ENCODE measurements at regions not wholly inside any gene's neighbourhood (a gene's known extent, or its start where the extent isn't known, plus 50 kb on each side); places are given as distances from the start of the nearest gene placed in this dataset.
"Not testable (repeated sequence)": the region's sequence is repeated elsewhere in the genome, so short reads cannot be mapped to it uniquely, and the experiment has no call there.

DNA sequence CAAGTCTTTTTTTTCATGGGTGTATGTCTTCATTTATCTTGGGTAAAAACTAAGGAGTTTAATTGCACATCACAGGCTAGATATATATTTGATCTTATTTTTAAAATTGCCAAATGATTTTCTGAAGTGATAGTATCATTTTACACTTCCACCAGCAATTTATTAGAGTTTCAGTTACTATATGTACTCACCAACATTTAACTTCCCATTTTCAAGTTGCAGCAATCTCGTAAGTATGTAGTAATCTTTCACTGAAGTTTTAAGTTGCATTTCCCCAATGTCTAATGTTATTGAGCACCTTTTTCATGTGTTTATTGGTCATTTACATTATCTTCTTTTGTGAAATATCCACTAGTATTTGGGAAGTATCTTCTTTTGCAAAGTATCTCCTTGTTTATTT is 277.4 kb upstream of the CNR1 start:
- H3K27me3 Mint-ChIP-seq (ENCODE audit: low read depth) = no peaks in the 10 kb centered on the region
- H3K4me3 Mint-ChIP-seq = no peak overlapping the region
- no peak overlapping the region for H3K27ac Mint-ChIP-seq
- peaks cover 9% of the 10 kb centered on the region for H3K4me1 Mint-ChIP-seq
- DNase-seq (ENCODE audit: low spot score in 2 of 2, unreplicated experiment in 2 of 2) = no peak
- H3K36me3 Mint-ChIP-seq = no peaks in the 10 kb centered on the region
- TF ChIP-seq, protein P1, sequence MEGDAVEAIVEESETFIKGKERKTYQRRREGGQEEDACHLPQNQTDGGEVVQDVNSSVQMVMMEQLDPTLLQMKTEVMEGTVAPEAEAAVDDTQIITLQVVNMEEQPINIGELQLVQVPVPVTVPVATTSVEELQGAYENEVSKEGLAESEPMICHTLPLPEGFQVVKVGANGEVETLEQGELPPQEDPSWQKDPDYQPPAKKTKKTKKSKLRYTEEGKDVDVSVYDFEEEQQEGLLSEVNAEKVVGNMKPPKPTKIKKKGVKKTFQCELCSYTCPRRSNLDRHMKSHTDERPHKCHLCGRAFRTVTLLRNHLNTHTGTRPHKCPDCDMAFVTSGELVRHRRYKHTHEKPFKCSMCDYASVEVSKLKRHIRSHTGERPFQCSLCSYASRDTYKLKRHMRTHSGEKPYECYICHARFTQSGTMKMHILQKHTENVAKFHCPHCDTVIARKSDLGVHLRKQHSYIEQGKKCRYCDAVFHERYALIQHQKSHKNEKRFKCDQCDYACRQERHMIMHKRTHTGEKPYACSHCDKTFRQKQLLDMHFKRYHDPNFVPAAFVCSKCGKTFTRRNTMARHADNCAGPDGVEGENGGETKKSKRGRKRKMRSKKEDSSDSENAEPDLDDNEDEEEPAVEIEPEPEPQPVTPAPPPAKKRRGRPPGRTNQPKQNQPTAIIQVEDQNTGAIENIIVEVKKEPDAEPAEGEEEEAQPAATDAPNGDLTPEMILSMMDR (IDR thresholded peaks at IDR 0.05; ENCODE audit: unreplicated experiment) = no peak
- H3K9me3 Mint-ChIP-seq = peaks cover 14% of the 10 kb centered on the region

DNA sequence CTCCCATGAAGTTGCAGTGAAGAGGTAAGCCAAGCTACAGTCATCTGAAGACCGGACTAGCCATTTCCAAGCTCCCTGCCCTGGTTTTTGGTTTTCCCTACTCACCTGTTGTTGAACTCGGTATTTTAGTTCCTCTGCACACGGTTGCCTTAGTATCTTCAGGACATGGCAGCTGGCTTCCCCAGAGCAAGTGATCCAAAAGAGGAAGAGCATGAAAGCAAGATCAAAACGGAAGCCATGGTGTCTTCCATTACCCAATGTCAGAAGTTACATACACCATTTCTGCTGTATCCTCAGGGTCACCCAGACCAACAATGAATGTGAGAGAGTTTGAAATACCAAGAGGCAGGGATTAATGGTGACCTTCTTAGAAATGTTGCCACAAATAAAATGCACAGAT is 276.6 kb upstream of the CNR1 start:
- Mint-ChIP-seq H3K27ac (no peak overlapping the region), H3K4me3 (no peak overlapping the region), H3K9me3 (peaks cover 14% of the 10 kb centered on the region), H3K27me3 (ENCODE audit: low read depth) (no peaks in the 10 kb centered on the region), H3K36me3 (no peaks in the 10 kb centered on the region), H3K4me1 (peaks cover 9% of the 10 kb centered on the region)
- TF ChIP-seq, protein P1 (IDR thresholded peaks at IDR 0.05; ENCODE audit: unreplicated experiment) = no peak
- no peak for DNase-seq (ENCODE audit: low spot score in 2 of 2, unreplicated experiment in 2 of 2)

DNA sequence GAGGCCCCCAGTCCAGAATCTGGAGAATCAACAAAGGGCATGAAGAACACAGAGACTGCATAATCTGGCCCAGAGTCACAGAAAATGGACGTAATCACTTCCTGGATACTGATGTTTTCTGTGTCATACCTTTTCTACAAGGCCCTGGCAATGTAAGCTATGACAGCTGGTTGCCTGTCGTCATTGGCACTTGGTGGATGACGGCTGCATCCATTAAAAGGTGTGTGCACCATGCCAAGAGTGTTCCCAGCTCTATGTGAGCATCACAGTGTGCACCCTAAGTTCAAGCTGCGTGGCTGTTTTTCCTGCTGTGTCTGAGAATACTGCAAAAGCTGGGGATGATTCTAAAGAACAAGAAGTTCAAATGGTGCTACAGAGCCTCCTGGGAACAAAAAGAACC is 275.2 kb upstream of the CNR1 start:
- H3K4me1 Mint-ChIP-seq = peaks cover 9% of the 10 kb centered on the region
- peaks cover 14% of the 10 kb centered on the region for H3K9me3 Mint-ChIP-seq
- TF ChIP-seq, protein P1 (IDR thresholded peaks at IDR 0.05; ENCODE audit: unreplicated experiment) = no peak
- no peak for DNase-seq (ENCODE audit: low spot score in 2 of 2, unreplicated experiment in 2 of 2)
- no peaks in the 10 kb centered on the region for H3K27me3 Mint-ChIP-seq (ENCODE audit: low read depth)
- no peaks in the 10 kb centered on the region for H3K36me3 Mint-ChIP-seq
- H3K27ac Mint-ChIP-seq = no peak overlapping the region
- no peak overlapping the region for H3K4me3 Mint-ChIP-seq

DNA sequence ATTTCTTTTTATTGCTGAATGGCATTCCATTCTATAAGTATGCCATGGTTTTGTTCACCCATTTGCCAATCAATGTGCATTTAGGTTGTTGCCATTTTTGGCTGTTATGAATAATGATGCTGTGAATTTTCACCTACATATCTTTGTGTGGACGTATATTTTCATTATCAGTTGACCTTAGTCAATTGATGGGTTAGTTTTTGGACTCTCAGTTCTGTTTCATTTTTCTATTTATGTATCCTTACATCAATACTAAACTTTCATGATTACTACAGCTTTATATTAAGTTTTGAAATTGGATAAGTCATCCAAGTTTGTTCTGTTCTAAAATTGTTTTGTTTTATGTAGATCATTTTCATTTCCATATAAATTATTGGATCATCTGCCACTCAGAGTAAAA is 261.9 kb upstream of the CNR1 start:
- no peak overlapping the region for H3K4me3 Mint-ChIP-seq
- TF ChIP-seq, protein P1 (IDR thresholded peaks at IDR 0.05; ENCODE audit: unreplicated experiment) = no peak
- no peaks in the 10 kb centered on the region for H3K36me3 Mint-ChIP-seq
- H3K9me3 Mint-ChIP-seq = no peaks in the 10 kb centered on the region
- H3K27me3 Mint-ChIP-seq (ENCODE audit: low read depth) = peaks cover 8% of the 10 kb centered on the region
- H3K27ac Mint-ChIP-seq = no peak overlapping the region
- no peaks in the 10 kb centered on the region for H3K4me1 Mint-ChIP-seq
- no peak for DNase-seq (ENCODE audit: low spot score in 2 of 2, unreplicated experiment in 2 of 2)

DNA sequence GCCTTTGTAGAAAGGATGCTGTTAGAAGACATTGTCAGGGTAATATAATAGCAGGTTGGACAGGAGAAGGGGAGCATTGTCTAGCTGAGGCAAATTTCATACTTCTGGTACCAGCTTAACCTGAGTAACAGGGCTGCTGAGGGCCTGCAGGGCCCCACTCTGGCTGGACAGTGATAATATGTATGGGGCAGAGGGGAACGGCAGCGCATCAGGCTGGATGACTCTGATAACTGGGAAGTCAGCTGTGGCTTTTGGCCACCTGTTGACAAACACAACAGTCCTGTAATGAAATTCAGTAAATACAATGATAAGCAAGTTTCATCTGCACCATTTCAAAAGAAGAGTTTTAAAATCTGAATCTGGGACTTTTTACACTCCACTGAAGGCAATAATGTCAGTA is 259.9 kb upstream of the CNR1 start:
- TF ChIP-seq, protein P1 (IDR thresholded peaks at IDR 0.05; ENCODE audit: unreplicated experiment) = no peak
- Mint-ChIP-seq H3K36me3 (no peaks in the 10 kb centered on the region), H3K9me3 (no peaks in the 10 kb centered on the region), H3K27ac (no peak overlapping the region), H3K4me1 (no peaks in the 10 kb centered on the region), H3K27me3 (ENCODE audit: low read depth) (peaks cover 6% of the 10 kb centered on the region), H3K4me3 (no peak overlapping the region)
- DNase-seq (ENCODE audit: low spot score in 2 of 2, unreplicated experiment in 2 of 2) = no peak

DNA sequence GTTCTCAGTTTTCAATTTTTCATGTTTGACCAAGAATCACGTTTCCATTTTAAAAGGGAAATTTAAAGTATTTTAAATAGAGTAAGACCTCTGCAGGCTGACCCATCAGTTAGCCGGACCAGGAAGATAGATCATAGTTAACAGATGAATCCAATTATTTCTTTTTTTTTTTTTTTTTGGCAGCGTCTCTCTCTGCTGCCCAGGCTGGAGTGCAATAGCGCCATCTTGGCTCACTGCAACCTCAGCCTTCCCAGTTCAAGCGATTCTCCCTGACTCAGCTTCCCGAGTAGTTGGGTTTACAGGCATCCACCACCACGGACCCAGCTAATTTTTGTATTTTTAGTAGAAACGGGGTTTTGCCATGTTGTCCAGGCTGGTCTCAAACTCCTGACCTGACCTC is 256.7 kb upstream of the CNR1 start:
- Mint-ChIP-seq H3K36me3 (no peaks in the 10 kb centered on the region), H3K4me3 (no peak overlapping the region), H3K27me3 (ENCODE audit: low read depth) (peaks cover 3% of the 10 kb centered on the region), H3K9me3 (no peaks in the 10 kb centered on the region), H3K27ac (no peak overlapping the region), H3K4me1 (no peaks in the 10 kb centered on the region)
- TF ChIP-seq, protein P1 (IDR thresholded peaks at IDR 0.05; ENCODE audit: unreplicated experiment) = no peak
- DNase-seq (ENCODE audit: low spot score in 2 of 2, unreplicated experiment in 2 of 2) = no peak

DNA sequence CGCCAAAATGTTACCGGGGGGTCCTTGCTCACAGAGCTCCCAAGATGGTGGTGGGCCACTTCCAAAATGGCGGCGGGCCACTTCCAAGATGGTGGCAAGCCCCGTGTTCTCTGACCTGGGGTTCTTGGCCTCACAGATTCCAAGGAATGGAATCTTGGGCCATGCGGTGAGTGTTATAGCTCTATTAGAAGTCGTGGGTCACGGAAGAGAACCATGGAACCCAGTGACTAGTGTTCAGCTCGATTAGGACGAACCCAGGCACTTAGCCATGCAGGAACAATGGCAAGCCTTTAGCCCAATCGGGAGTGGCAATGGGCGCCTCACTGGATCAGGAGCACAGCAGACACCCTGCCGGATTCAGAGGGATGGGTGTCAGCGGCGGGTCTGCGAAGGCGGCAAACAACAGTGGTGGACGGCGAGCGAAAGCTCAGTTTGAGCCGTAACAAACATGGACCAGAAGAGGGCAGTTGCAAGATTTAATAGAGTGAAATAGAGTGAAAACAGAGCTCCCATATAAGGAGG is 254.9 kb upstream of the CNR1 start:
- H3K4me1 Mint-ChIP-seq; H3K9me3 Mint-ChIP-seq; H3K4me3 Mint-ChIP-seq; DNase-seq (ENCODE audit: low spot score in 2 of 2, unreplicated experiment in 2 of 2); H3K27ac Mint-ChIP-seq; H3K27me3 Mint-ChIP-seq (ENCODE audit: low read depth); H3K36me3 Mint-ChIP-seq: not testable (repeated sequence)

DNA sequence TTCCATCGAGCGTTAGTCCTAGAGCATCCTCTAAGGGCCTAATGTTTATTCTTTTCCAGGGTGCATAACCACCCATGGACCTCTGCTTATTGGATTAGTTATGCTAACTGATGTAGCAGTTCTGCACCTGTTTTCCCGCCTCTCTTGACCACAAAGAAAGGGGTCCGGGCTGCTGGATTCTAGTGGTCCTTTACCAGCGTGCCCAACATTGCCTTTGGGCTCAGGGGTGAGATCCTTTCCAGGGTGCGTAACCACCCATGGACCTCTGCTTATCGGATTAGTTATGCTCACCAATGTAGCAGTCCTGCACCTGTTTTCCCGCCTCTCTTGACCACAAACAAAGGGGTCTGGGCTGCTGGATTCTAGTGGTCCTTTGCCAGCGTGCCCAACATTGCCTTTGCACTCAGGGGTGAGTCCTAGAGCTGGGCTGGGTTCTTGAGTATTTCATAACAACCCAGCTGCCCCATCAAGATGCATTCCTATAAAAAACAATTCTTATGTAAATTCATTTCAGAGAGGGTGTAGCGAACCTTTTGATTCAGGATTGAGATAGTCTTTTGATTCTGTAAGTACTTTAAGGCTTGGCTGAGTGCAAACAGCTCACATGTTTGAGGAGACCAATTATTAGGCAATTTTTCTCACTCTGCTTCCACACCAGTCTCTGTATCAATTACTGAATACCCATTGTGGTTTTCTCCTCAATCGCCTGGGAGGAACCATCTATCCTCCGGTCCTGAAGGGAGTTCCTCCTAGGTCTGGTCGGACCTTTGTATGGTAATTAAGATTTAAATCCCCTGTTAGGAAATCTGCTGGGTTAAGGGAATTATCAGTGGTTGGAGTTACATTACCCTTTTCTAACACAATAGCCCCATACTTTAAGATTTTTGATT is 253.0 kb upstream of the CNR1 start:
- not testable (repeated sequence) for DNase-seq (ENCODE audit: low spot score in 2 of 2, unreplicated experiment in 2 of 2); H3K9me3 Mint-ChIP-seq; H3K27me3 Mint-ChIP-seq (ENCODE audit: low read depth); H3K27ac Mint-ChIP-seq; H3K4me3 Mint-ChIP-seq; H3K36me3 Mint-ChIP-seq; H3K4me1 Mint-ChIP-seq

Measured in mesothelial cell of epicardium (in vitro differentiated cells).